H1 (cell line): ENCODE measurements at regions not wholly inside any gene's neighbourhood (a gene's known extent, or its start where the extent isn't known, plus 50 kb on each side); places are given as distances from the start of the nearest gene placed in this dataset.

Source experiments
- CHD7 ChIP-seq: fragments of 300-600 bp; sonication (generic); IDR thresholded peaks from 2 replicates; pipeline ENCODE4 v1.7.1; 2012; ENCODE audit warnings: low read length, moderate library complexity, mild to moderate bottlenecking, inconsistent platforms; ENCODE audit not compliant: insufficient replicate concordance
- HDAC2 ChIP-seq, 2 experiments: fragments of 300-600 bp in 1 of 2; sonication (generic) in 1 of 2; IDR thresholded peaks; 2 replicates each; pipeline ENCODE4 v1.6.1; 2011 to 2012; ENCODE audit warnings: low read depth in 2 of 2, low read length in 2 of 2, mild to moderate bottlenecking in 2 of 2, moderate library complexity in 2 of 2, borderline replicate concordance in 1 of 2, inconsistent platforms in 1 of 2
- SIN3A ChIP-seq, 2 experiments: IDR thresholded peaks in 1 of 2; conservative IDR thresholded peaks in 1 of 2; 2 replicates each; pipeline ENCODE4 v1.6.1; 2011 to 2012; ENCODE audit warnings: low read length in 2 of 2, improper control_type of control experiment in 1 of 2, low read depth in 1 of 2, mild to moderate bottlenecking in 1 of 2
- TAF1 ChIP-seq: IDR thresholded peaks from 2 replicates; pipeline ENCODE4 v1.6.1; 2011; ENCODE audit warnings: mild to moderate bottlenecking, low read depth, low read length

GRCh38 chr2:153294199-153294786, 184.3 kb downstream of the RPRM start (continued):
- TF ChIP-seq CHD7 (no peak), HDAC2 (IDR thresholded peaks at IDR 0.05; ENCODE audit: borderline replicate concordance in 1 of 2, low read depth in 2 of 2, low read length in 2 of 2) (no peak), TAF1 (no peak), SIN3A (conservative IDR thresholded peaks at IDR 0.05 in 1 of 2, IDR thresholded peaks at IDR 0.05 in 1 of 2; ENCODE audit: low read depth in 1 of 2, low read length in 2 of 2) (no peak)
